ENCODE measurements at regions not wholly inside any gene's neighbourhood (a gene's known extent, or its start where the extent isn't known, plus 50 kb on each side); places are given as distances from the start of the nearest gene placed in this dataset.

- TF ChIP-seq RXRA (IDR thresholded peaks at IDR 0.05; ENCODE audit: borderline replicate concordance, low read depth): no peak
- no peak for TF ChIP-seq YY1 (IDR thresholded peaks at IDR 0.05; ENCODE audit: low read depth)
- TF ChIP-seq, protein P1, sequence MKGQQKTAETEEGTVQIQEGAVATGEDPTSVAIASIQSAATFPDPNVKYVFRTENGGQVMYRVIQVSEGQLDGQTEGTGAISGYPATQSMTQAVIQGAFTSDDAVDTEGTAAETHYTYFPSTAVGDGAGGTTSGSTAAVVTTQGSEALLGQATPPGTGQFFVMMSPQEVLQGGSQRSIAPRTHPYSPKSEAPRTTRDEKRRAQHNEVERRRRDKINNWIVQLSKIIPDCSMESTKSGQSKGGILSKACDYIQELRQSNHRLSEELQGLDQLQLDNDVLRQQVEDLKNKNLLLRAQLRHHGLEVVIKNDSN (IDR thresholded peaks at IDR 0.05; ENCODE audit: borderline replicate concordance, low read depth): no peak
- TF ChIP-seq ZBTB33 (IDR thresholded peaks at IDR 0.05; ENCODE audit: borderline replicate concordance, low read depth): no peak
- TF ChIP-seq, protein P2, sequence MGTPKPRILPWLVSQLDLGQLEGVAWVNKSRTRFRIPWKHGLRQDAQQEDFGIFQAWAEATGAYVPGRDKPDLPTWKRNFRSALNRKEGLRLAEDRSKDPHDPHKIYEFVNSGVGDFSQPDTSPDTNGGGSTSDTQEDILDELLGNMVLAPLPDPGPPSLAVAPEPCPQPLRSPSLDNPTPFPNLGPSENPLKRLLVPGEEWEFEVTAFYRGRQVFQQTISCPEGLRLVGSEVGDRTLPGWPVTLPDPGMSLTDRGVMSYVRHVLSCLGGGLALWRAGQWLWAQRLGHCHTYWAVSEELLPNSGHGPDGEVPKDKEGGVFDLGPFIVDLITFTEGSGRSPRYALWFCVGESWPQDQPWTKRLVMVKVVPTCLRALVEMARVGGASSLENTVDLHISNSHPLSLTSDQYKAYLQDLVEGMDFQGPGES (IDR thresholded peaks at IDR 0.05; ENCODE audit: low read depth, low read length): no peak
- TF ChIP-seq ELF1 (IDR thresholded peaks at IDR 0.05): no peak
- TF ChIP-seq GATA2 (CRISPR knock-in tag; IDR thresholded peaks at IDR 0.05): no peak
- no peak for TF ChIP-seq USF2 (IDR thresholded peaks at IDR 0.05; ENCODE audit: borderline replicate concordance, low read depth, low read length)
- TF ChIP-seq MEF2A (IDR thresholded peaks at IDR 0.05; ENCODE audit: borderline replicate concordance, low read depth): no peak
- no peak for TF ChIP-seq MAX (IDR thresholded peaks at IDR 0.05; ENCODE audit: low read depth)
- no peak for TF ChIP-seq FOSL2 (IDR thresholded peaks at IDR 0.05; ENCODE audit: borderline replicate concordance, low read depth)
- TF ChIP-seq FOXM1 (IDR thresholded peaks at IDR 0.05; ENCODE audit: low read depth): no peak
- TF ChIP-seq TCF12 (IDR thresholded peaks at IDR 0.05): no peak
- no peak for TF ChIP-seq EZH2phosphoT487 (IDR thresholded peaks at IDR 0.05; ENCODE audit: borderline replicate concordance, low read depth)
- TF ChIP-seq, protein P3, sequence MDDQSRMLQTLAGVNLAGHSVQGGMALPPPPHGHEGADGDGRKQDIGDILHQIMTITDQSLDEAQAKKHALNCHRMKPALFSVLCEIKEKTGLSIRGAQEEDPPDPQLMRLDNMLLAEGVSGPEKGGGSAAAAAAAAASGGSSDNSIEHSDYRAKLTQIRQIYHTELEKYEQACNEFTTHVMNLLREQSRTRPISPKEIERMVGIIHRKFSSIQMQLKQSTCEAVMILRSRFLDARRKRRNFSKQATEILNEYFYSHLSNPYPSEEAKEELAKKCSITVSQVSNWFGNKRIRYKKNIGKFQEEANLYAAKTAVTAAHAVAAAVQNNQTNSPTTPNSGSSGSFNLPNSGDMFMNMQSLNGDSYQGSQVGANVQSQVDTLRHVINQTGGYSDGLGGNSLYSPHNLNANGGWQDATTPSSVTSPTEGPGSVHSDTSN (IDR thresholded peaks at IDR 0.05): no peak
- no peak for TF ChIP-seq TEAD4 (IDR thresholded peaks at IDR 0.05; ENCODE audit: borderline replicate concordance, insufficient read depth)
- no peak overlapping the region for H3K9ac ChIP-seq
- H3F3A ChIP-seq (replicated peaks; ENCODE audit: insufficient read depth): no peaks in the 10 kb centered on the region
- H3K4me3 ChIP-seq (ENCODE audit: low read depth in 2 of 2, low read length in 1 of 2): no peak overlapping the region
- CTCF ChIA-PET: no interaction called here
- no peak overlapping the region for H3K4me2 ChIP-seq
- DNase-seq: no peak
- no peaks in the 10 kb centered on the region for H3K36me3 ChIP-seq (replicated peaks in 1 of 2; ENCODE audit: control insufficient read depth in 1 of 2, insufficient read depth in 2 of 2, low read length in 1 of 2)
- H3K27me3 ChIP-seq (ENCODE audit: insufficient read depth): no peaks in the 10 kb centered on the region
- POLR2A ChIA-PET: no interaction called here
- H3K79me2 ChIP-seq (ENCODE audit: insufficient read depth): no peaks in the 10 kb centered on the region
- WGBS (ENCODE audit: low lambda C conversion rate): 17% methylated on average over 3 of the region's 3 CpGs
- no peaks in the 10 kb centered on the region for H3K4me1 ChIP-seq (ENCODE audit: control insufficient read depth in 1 of 2, insufficient read depth in 2 of 2, low read depth in 1 of 2, low read length in 1 of 2)
- H3K9me3 ChIP-seq: no peaks in the 10 kb centered on the region
- no peak overlapping the region for H3K27ac ChIP-seq (ENCODE audit: low read depth in 2 of 2, low read length in 1 of 2)
- H4K20me1 ChIP-seq (ENCODE audit: insufficient read depth): no peaks in the 10 kb centered on the region
- H2AFZ ChIP-seq (ENCODE audit: low read depth): no peak overlapping the region
- no peaks in the 10 kb centered on the region for H3K9me2 ChIP-seq
Measured at GRCh38 chr5:100974082-100974481, 71.0 kb upstream of the ST8SIA4 start.

Measured in SK-N-SH (cell line).